KMS-11 (cell line): ENCODE measurements at regions not wholly inside any gene's neighbourhood (a gene's known extent, or its start where the extent isn't known, plus 50 kb on each side); places are given as distances from the start of the nearest gene placed in this dataset.

Experiments
- H2AFZ ChIP-seq: fragments of 200-600 bp; sonication (generic); 2 replicates; pipeline ENCODE4 v1.6.1; 2016; ENCODE audit warnings: antibody characterized with exemption, mixed run types, low read depth
- H3K27ac ChIP-seq: fragments of 200-600 bp; sonication (generic); 2 replicates; pipeline ENCODE4 v1.6.1; 2016; ENCODE audit warnings: mild to moderate bottlenecking, mixed run types
- H3K27me3 ChIP-seq: fragments of 200-600 bp; sonication (generic); 2 replicates; pipeline ENCODE4 v1.6.1; 2017; ENCODE audit warnings: mild to moderate bottlenecking, low read depth, mixed run types, moderate library complexity; ENCODE audit not compliant: insufficient read depth
- H3K36me3 ChIP-seq: fragments of 200-600 bp; sonication (generic); 2 replicates; pipeline ENCODE4 v1.6.1; 2017; ENCODE audit warnings: mild to moderate bottlenecking, mixed run types; ENCODE audit not compliant: insufficient read depth
- H3K4me1 ChIP-seq: fragments of 200-600 bp; sonication (generic); 2 replicates; pipeline ENCODE4 v1.6.1; 2016; ENCODE audit warnings: mild to moderate bottlenecking, low read depth, mixed run types; ENCODE audit not compliant: poor library complexity, severe bottlenecking
- H3K4me2 ChIP-seq: fragments of 200-600 bp; sonication (generic); 2 replicates; pipeline ENCODE4 v1.7.0; 2016; ENCODE audit warnings: mild to moderate bottlenecking, mixed run types
- H3K4me3 ChIP-seq: fragments of 200-600 bp; sonication (generic); IDR thresholded peaks from 2 replicates; pipeline ENCODE4 v1.6.1; 2017; ENCODE audit warnings: low read depth, low read length, mixed read lengths; ENCODE audit not compliant: insufficient read depth
- H3K79me2 ChIP-seq: fragments of 200-600 bp; sonication (generic); 2 replicates; pipeline ENCODE4 v1.6.1; 2016; ENCODE audit warnings: low read depth, mixed run types; ENCODE audit not compliant: insufficient read depth
- H3K9ac ChIP-seq: fragments of 200-600 bp; sonication (generic); 2 replicates; pipeline ENCODE4 v1.6.1; 2016; ENCODE audit warnings: mild to moderate bottlenecking, mixed run types
- H4K20me1 ChIP-seq: fragments of 200-600 bp; sonication (generic); 2 replicates; pipeline ENCODE4 v1.6.1; 2016; ENCODE audit warnings: mild to moderate bottlenecking, mixed run types; ENCODE audit not compliant: insufficient read depth
- TF ChIP-seq, protein P1 (sequence below): fragments of 200-600 bp; sonication (generic); conservative IDR thresholded peaks from 2 replicates; pipeline ENCODE4 v1.6.1; 2017; ENCODE audit warnings: low read depth, mild to moderate bottlenecking, antibody characterized with exemption, low read length, moderate library complexity, mixed read lengths

DNA sequence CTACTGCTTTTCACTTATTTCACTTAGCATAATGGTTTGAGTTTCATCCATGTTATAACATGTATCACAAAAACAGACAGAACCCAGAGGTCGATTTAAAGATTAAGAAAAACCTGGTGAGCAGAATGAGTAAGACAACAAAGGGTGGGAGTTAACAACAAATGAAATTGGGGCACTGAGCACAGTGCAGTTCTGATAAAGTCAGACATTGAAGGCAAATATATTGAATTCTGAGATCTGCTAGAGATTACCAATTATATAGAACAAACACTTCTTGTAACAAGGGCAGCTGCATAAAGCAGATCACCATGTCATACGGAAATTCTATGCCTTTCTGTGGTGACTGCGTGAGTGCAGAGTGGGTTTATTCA lies 517.3 kb upstream of the RORB start:
- Histone ChIP-seq H3K27ac (no peak overlapping the region), H3K36me3 (no peaks in the 10 kb centered on the region), H3K4me3 (no peak overlapping the region), H3K27me3 (no peaks in the 10 kb centered on the region), H4K20me1 (no peaks in the 10 kb centered on the region), H3K79me2 (no peaks in the 10 kb centered on the region), H3K9ac (no peak overlapping the region), H2AFZ (no peak overlapping the region), H3K4me1 (no peaks in the 10 kb centered on the region), H3K4me2 (no peak overlapping the region)
- TF ChIP-seq, protein P1, sequence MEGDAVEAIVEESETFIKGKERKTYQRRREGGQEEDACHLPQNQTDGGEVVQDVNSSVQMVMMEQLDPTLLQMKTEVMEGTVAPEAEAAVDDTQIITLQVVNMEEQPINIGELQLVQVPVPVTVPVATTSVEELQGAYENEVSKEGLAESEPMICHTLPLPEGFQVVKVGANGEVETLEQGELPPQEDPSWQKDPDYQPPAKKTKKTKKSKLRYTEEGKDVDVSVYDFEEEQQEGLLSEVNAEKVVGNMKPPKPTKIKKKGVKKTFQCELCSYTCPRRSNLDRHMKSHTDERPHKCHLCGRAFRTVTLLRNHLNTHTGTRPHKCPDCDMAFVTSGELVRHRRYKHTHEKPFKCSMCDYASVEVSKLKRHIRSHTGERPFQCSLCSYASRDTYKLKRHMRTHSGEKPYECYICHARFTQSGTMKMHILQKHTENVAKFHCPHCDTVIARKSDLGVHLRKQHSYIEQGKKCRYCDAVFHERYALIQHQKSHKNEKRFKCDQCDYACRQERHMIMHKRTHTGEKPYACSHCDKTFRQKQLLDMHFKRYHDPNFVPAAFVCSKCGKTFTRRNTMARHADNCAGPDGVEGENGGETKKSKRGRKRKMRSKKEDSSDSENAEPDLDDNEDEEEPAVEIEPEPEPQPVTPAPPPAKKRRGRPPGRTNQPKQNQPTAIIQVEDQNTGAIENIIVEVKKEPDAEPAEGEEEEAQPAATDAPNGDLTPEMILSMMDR = no peak

DNA sequence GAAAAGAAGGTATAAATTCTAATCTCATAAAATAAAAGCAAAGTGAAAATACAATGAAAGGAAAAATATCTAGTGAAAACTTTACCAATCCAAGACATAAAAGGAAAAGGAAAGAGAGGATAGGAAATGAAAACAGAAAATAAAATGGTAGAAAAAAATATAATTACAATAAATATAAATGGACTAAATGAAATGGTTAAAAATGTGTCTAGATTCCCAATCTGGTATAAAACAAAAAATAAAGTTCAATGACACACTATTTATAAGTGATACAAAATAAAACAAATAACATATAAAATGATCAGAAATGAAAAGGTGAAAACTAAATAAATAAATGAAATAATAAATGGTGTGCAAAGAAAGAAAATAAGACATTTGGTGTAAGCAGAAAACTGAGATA lies 516.4 kb upstream of the RORB start:
- no peak overlapping the region for H3K4me3 ChIP-seq
- TF ChIP-seq, protein P1 = no peak
- H3K36me3 ChIP-seq = no peaks in the 10 kb centered on the region
- no peaks in the 10 kb centered on the region for H3K79me2 ChIP-seq
- H3K4me1 ChIP-seq = no peaks in the 10 kb centered on the region
- H4K20me1 ChIP-seq = no peaks in the 10 kb centered on the region
- no peaks in the 10 kb centered on the region for H3K27me3 ChIP-seq
- no peak overlapping the region for H3K27ac ChIP-seq
- no peak overlapping the region for H2AFZ ChIP-seq
- H3K9ac ChIP-seq = no peak overlapping the region
- H3K4me2 ChIP-seq = no peak overlapping the region

DNA sequence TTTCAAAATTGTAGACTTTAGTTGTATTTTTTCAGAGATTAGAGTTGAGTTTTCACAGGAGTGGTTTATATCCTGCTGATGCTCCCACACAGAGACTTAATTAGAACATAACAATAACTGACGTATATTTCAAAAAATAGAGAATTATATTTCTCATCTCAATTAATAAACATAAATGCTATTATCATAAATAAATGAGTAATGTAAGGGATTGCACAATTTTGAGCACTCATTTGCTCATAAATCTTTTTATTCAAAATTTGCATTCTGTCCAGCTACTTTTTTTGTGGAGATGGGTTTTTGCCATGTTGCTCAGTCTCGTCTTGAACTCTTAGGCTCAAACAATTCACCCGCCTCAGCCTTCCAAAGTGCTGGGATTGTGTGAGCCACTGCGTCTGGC lies 515.7 kb upstream of the RORB start:
- H3K4me3 ChIP-seq = no peak overlapping the region
- no peak overlapping the region for H3K27ac ChIP-seq
- no peak overlapping the region for H2AFZ ChIP-seq
- TF ChIP-seq, protein P1 = no peak
- no peaks in the 10 kb centered on the region for H3K27me3 ChIP-seq
- H4K20me1 ChIP-seq = no peaks in the 10 kb centered on the region
- H3K4me1 ChIP-seq = no peaks in the 10 kb centered on the region
- H3K79me2 ChIP-seq = no peaks in the 10 kb centered on the region
- H3K36me3 ChIP-seq = no peaks in the 10 kb centered on the region
- H3K4me2 ChIP-seq = no peak overlapping the region
- H3K9ac ChIP-seq = no peak overlapping the region

DNA sequence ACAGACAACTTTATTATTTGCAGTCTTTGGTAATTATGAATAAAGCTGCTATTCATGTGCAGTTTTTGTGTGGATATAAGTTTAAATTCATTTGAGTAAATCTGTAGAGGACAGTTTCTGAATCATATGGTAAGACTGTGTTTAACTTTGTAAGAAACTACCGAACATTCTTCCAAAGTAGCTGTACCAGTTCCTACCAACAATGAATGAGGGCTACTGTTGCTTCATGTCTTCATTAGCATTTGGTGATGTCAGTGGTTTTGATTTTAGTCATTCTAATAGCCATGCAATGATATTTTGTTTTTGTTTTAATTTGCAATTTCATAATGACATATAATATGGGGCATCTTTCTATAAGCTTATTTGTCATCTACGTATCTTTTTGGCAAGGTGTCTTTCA lies 501.3 kb upstream of the RORB start:
- H3K4me1 ChIP-seq = no peaks in the 10 kb centered on the region
- H3K79me2 ChIP-seq = no peaks in the 10 kb centered on the region
- no peak overlapping the region for H3K9ac ChIP-seq
- no peak overlapping the region for H2AFZ ChIP-seq
- TF ChIP-seq, protein P1 = no peak
- no peak overlapping the region for H3K27ac ChIP-seq
- H3K27me3 ChIP-seq = no peaks in the 10 kb centered on the region
- H3K4me3 ChIP-seq = no peak overlapping the region
- no peaks in the 10 kb centered on the region for H3K36me3 ChIP-seq
- H4K20me1 ChIP-seq = no peaks in the 10 kb centered on the region
- no peak overlapping the region for H3K4me2 ChIP-seq

DNA sequence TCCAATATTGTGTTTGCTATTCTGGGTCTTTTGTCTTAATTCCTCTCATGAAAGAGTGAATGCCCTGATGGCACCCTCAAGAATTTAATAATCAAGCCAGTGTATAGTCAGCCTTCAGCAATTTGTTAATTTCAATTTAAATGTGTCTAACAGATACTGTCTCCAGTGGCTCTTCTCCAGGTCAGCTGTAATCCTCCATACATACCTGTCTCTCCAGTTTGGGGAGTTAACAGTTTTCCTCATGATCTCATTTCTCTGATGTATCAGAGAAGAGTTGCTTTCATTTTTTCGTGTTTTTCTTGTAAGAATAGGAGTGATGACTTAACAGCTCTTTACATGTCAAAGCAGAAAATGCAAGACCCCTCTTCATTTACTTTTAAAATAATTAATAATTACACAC lies 500.3 kb upstream of the RORB start:
- TF ChIP-seq, protein P1 = no peak
- H3K4me3 ChIP-seq = no peak overlapping the region
- H3K27ac ChIP-seq = no peak overlapping the region
- no peaks in the 10 kb centered on the region for H3K4me1 ChIP-seq
- H4K20me1 ChIP-seq = no peaks in the 10 kb centered on the region
- no peaks in the 10 kb centered on the region for H3K27me3 ChIP-seq
- H3K4me2 ChIP-seq = no peak overlapping the region
- no peak overlapping the region for H2AFZ ChIP-seq
- no peak overlapping the region for H3K9ac ChIP-seq
- no peaks in the 10 kb centered on the region for H3K36me3 ChIP-seq
- H3K79me2 ChIP-seq = no peaks in the 10 kb centered on the region
